ENCODE measurements at regions not wholly inside any gene's neighbourhood (a gene's known extent, or its start where the extent isn't known, plus 50 kb on each side); places are given as distances from the start of the nearest gene placed in this dataset.

- TF ChIP-seq, protein P1, sequence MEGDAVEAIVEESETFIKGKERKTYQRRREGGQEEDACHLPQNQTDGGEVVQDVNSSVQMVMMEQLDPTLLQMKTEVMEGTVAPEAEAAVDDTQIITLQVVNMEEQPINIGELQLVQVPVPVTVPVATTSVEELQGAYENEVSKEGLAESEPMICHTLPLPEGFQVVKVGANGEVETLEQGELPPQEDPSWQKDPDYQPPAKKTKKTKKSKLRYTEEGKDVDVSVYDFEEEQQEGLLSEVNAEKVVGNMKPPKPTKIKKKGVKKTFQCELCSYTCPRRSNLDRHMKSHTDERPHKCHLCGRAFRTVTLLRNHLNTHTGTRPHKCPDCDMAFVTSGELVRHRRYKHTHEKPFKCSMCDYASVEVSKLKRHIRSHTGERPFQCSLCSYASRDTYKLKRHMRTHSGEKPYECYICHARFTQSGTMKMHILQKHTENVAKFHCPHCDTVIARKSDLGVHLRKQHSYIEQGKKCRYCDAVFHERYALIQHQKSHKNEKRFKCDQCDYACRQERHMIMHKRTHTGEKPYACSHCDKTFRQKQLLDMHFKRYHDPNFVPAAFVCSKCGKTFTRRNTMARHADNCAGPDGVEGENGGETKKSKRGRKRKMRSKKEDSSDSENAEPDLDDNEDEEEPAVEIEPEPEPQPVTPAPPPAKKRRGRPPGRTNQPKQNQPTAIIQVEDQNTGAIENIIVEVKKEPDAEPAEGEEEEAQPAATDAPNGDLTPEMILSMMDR (IDR thresholded peaks at IDR 0.05) = no peak
- TF ChIP-seq POLR2A (IDR thresholded peaks at IDR 0.05) = no peak
Observed at GRCh38 chr7:96402913-96403312, 81.0 kb upstream of the SLC25A13 start.

Data from lower leg skin (tissue), 3 donors.